Keratinocyte (primary cell): ENCODE measurements at regions not wholly inside any gene's neighbourhood (a gene's known extent, or its start where the extent isn't known, plus 50 kb on each side); places are given as distances from the start of the nearest gene placed in this dataset.

ENCODE experiments used
- DNase-seq: peaks from one replicate; pipeline ENCODE4 v3.0.0-alpha.2; 2011; ENCODE audit warnings: low read depth, missing footprints, low spot score
- FAIRE-seq: peaks from 2 replicates; lab custom pipeline; 2011; peaks lifted over from hg19 to GRCh38; lab: Jason Lieb, UNC
- H2AFZ ChIP-seq: 2 replicates; pipeline ENCODE4 v1.6.0; 2012; ENCODE audit warnings: low read length, control low read depth, inconsistent platforms; ENCODE audit not compliant: control insufficient read depth
- H3K27ac ChIP-seq: 2 replicates; pipeline ENCODE4 v1.5.1; 2011; ENCODE audit warnings: low read length; ENCODE audit not compliant: control insufficient read depth, insufficient read depth
- H3K27me3 ChIP-seq: 3 replicates; pipeline ENCODE4 v1.6.0; 2011; ENCODE audit warnings: low read length; ENCODE audit not compliant: control insufficient read depth, insufficient read depth; ENCODE audit errors: extremely low read depth
- H3K36me3 ChIP-seq, 2 experiments: 2 replicates in 1 of 2; 3 replicates in 1 of 2; pipeline ENCODE4 v1.5.1; 2011; ENCODE audit warnings: low read length in 2 of 2, mild to moderate bottlenecking in 1 of 2; ENCODE audit not compliant: control insufficient read depth in 2 of 2, insufficient read depth in 2 of 2; ENCODE audit errors: extremely low read depth in 1 of 2
- H3K4me1 ChIP-seq: 3 replicates; pipeline ENCODE4 v1.5.1; 2011; ENCODE audit warnings: low read length; ENCODE audit not compliant: control insufficient read depth, insufficient read depth; ENCODE audit errors: extremely low read depth
- H3K4me2 ChIP-seq: 3 replicates; pipeline ENCODE4 v1.6.0; 2011; ENCODE audit warnings: low read depth, low read length; ENCODE audit not compliant: control insufficient read depth, insufficient read depth; ENCODE audit errors: extremely low read depth
- H3K4me3 ChIP-seq, 3 experiments: fragments of 200-600 bp in 1 of 3; sonication (generic) in 1 of 3; 2 replicates in 2 of 3; 3 replicates in 1 of 3; pipeline ENCODE4 v1.5.1; 2011 to 2016; ENCODE audit warnings: low read length in 3 of 3, mild to moderate bottlenecking in 3 of 3, control low read depth in 2 of 3, inconsistent platforms in 1 of 3, low read depth in 1 of 3, mixed read lengths in 1 of 3, mixed run types in 1 of 3, moderate library complexity in 1 of 3; ENCODE audit not compliant: control insufficient read depth in 2 of 3, insufficient read depth in 2 of 3; ENCODE audit errors: extremely low read depth in 1 of 3
- H3K79me2 ChIP-seq: 2 replicates; pipeline ENCODE4 v1.6.0; 2012; ENCODE audit warnings: low read length; ENCODE audit not compliant: control insufficient read depth, insufficient read depth
- H3K9ac ChIP-seq: 3 replicates; pipeline ENCODE4 v1.6.0; 2011; ENCODE audit warnings: low read length; ENCODE audit not compliant: control insufficient read depth, insufficient read depth; ENCODE audit errors: extremely low read depth
- H3K9me1 ChIP-seq: 3 replicates; pipeline ENCODE4 v1.6.0; 2011; ENCODE audit warnings: low read length; ENCODE audit not compliant: control insufficient read depth, insufficient read depth; ENCODE audit errors: extremely low read depth
- H3K9me3 ChIP-seq: 2 replicates; pipeline ENCODE4 v1.5.1; 2012; ENCODE audit warnings: low read depth, low read length; ENCODE audit not compliant: control insufficient read depth
- H4K20me1 ChIP-seq: 3 replicates; pipeline ENCODE4 v1.6.0; 2011; ENCODE audit warnings: low read length; ENCODE audit not compliant: control insufficient read depth, insufficient read depth; ENCODE audit errors: extremely low read depth
- EZH2 ChIP-seq: IDR thresholded peaks from one replicate; pipeline ENCODE4 v1.6.1; 2012; ENCODE audit warnings: inconsistent platforms, mild to moderate bottlenecking, low read length, moderate library complexity
- dilution Hi-C: fragments of 300-500 bp; cut with MboI; formaldehyde crosslinking; loops from one replicate; pipeline ENCODE4 v1.7.0; 2020; ENCODE audit warnings: low sequenced_read_pairs; ENCODE audit not compliant: extremely low pct_ligation_motif_present
- TF ChIP-seq, protein P1 (sequence below), 3 experiments: IDR thresholded peaks in 1 of 3; conservative IDR thresholded peaks in 1 of 3; optimal IDR thresholded peaks in 1 of 3; 2 replicates in 2 of 3; 3 replicates in 1 of 3; pipeline versions ENCODE3 to v1.5.1; 2011; ENCODE audit warnings: low read length in 3 of 3, mild to moderate bottlenecking in 3 of 3, moderate library complexity in 2 of 3, control low read depth in 1 of 3, inconsistent platforms in 1 of 3; ENCODE audit not compliant: insufficient read depth in 2 of 3; ENCODE audit errors: extremely low read depth in 1 of 3

DNA sequence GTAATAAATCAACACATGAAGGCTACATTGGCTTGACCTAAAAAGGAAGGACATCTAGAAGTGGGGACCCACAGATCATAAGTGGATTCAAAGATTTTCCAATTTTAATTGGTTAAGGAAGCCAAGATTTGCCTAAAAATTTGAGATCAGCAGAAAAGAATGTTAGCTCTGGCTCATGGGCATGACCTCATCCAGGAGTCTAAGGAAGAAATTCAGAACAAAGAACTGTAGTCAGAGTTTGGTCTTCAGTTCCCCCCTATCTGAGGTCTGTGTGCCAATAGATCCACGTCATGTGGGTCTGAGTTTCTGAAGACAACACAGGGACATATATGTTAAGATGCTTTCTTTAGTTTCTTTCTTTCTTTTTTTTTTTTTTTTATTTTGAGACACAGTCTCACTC lies 648.8 kb upstream of the SPRY2 start:
- Histone ChIP-seq H3K79me2 (no peaks in the 10 kb centered on the region), H4K20me1 (no peaks in the 10 kb centered on the region), H3K27me3 (no peaks in the 10 kb centered on the region), H3K9ac (no peak overlapping the region), H3K9me1 (no peaks in the 10 kb centered on the region), H3K27ac (no peak overlapping the region), H3K4me1 (no peaks in the 10 kb centered on the region), H3K4me3 (no peak overlapping the region), H3K4me2 (no peak overlapping the region), H2AFZ (no peak overlapping the region), H3K9me3 (no peaks in the 10 kb centered on the region), H3K36me3 (no peaks in the 10 kb centered on the region)
- no peak for FAIRE-seq
- DNase-seq, result no peak
- TF ChIP-seq, protein P1, sequence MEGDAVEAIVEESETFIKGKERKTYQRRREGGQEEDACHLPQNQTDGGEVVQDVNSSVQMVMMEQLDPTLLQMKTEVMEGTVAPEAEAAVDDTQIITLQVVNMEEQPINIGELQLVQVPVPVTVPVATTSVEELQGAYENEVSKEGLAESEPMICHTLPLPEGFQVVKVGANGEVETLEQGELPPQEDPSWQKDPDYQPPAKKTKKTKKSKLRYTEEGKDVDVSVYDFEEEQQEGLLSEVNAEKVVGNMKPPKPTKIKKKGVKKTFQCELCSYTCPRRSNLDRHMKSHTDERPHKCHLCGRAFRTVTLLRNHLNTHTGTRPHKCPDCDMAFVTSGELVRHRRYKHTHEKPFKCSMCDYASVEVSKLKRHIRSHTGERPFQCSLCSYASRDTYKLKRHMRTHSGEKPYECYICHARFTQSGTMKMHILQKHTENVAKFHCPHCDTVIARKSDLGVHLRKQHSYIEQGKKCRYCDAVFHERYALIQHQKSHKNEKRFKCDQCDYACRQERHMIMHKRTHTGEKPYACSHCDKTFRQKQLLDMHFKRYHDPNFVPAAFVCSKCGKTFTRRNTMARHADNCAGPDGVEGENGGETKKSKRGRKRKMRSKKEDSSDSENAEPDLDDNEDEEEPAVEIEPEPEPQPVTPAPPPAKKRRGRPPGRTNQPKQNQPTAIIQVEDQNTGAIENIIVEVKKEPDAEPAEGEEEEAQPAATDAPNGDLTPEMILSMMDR (optimal IDR thresholded peaks at IDR 0.05 in 1 of 3, IDR thresholded peaks at IDR 0.05 in 1 of 3, conservative IDR thresholded peaks at IDR 0.05 in 1 of 3; ENCODE audit: extremely low read depth in 1 of 3, insufficient read depth in 2 of 3, low read length in 3 of 3), result no peak
- no peak for TF ChIP-seq EZH2
- dilution Hi-C loops, result no loop called here

DNA sequence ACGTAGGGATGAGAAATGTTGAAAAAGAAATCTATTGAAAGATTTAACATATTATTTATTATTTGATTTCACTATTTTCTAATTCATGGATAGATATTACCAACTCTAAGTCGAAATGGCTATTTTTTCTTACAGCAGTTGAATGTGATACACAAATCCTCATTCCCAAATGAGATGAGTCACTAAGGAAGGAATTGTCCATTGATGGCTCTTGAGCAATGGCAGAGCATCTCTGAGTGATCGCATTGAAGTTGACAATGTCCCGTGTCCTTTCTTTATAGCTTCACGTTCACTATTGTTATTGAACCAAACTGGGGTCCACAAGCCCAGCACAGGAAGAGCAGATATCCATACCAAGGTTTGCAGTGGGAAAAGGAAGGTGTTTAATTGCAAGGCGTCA lies 648.3 kb upstream of the SPRY2 start:
- no peak for FAIRE-seq
- Histone ChIP-seq H3K4me1 (no peaks in the 10 kb centered on the region), H3K9ac (no peak overlapping the region), H3K9me3 (no peaks in the 10 kb centered on the region), H3K79me2 (no peaks in the 10 kb centered on the region), H3K27me3 (no peaks in the 10 kb centered on the region), H3K27ac (no peak overlapping the region), H3K4me2 (no peak overlapping the region), H3K36me3 (no peaks in the 10 kb centered on the region), H3K9me1 (no peaks in the 10 kb centered on the region), H4K20me1 (no peaks in the 10 kb centered on the region), H2AFZ (no peak overlapping the region), H3K4me3 (no peak overlapping the region)
- dilution Hi-C loops, result no loop called here
- no peak for DNase-seq
- TF ChIP-seq, protein P1 (optimal IDR thresholded peaks at IDR 0.05 in 1 of 3, IDR thresholded peaks at IDR 0.05 in 1 of 3, conservative IDR thresholded peaks at IDR 0.05 in 1 of 3; ENCODE audit: extremely low read depth in 1 of 3, insufficient read depth in 2 of 3, low read length in 3 of 3), result no peak
- TF ChIP-seq EZH2, result no peak
